Endothelial cell of umbilical vein (primary cell): ENCODE measurements at regions not wholly inside any gene's neighbourhood (a gene's known extent, or its start where the extent isn't known, plus 50 kb on each side); places are given as distances from the start of the nearest gene placed in this dataset.

Experiments
- BruUV-seq: library from RNA; stranded (reverse); fragments of 400-500 nt; replicated peaks from 2 replicates; lab custom pipeline; 2021; lab: Mats Ljungman, UMichigan
- CTCF ChIA-PET: fragments of 300-600, 350-600 bp; sonication (Branson Sonifier 250); formaldehyde crosslinking; loops from one replicate; lab custom pipeline; 2021; ENCODE audit warnings: antibody characterized with exemption, inconsistent platforms; lab: Charles Lee
- POLR2A ChIA-PET: fragments of 300-600, 350-600 bp; sonication (Branson Sonifier 250); formaldehyde crosslinking; loops from one replicate; lab custom pipeline; 2021; ENCODE audit warnings: antibody characterized with exemption, inconsistent platforms; lab: Charles Lee
- DNase-seq: peaks from one replicate; pipeline ENCODE4 v3.0.0-alpha.2; 2011; ENCODE audit warnings: low read depth, low spot score
- FAIRE-seq: peaks from 2 replicates; lab custom pipeline; 2011; peaks lifted over from hg19 to GRCh38; lab: Jason Lieb, UNC
- H2AFZ ChIP-seq: 2 replicates; pipeline ENCODE4 v1.6.0; 2012; ENCODE audit warnings: low read depth, low read length, control low read depth, inconsistent platforms
- H3K27ac ChIP-seq: 2 replicates; pipeline ENCODE4 v1.5.1; 2011; ENCODE audit warnings: low read depth, mild to moderate bottlenecking, control low read depth, low read length, moderate library complexity; ENCODE audit not compliant: insufficient read depth
- H3K27me3 ChIP-seq, 2 experiments: 2 replicates each; pipeline versions ENCODE4 v1.6.0 to v1.6.1; 2011; ENCODE audit warnings: low read length in 2 of 2, mixed read lengths in 1 of 2; ENCODE audit not compliant: control insufficient read depth in 2 of 2, insufficient read depth in 2 of 2
- H3K36me3 ChIP-seq, 2 experiments: 2 replicates in 1 of 2; 3 replicates in 1 of 2; pipeline ENCODE4 v1.5.1; 2011; ENCODE audit warnings: low read length in 2 of 2, mild to moderate bottlenecking in 1 of 2, moderate library complexity in 1 of 2; ENCODE audit not compliant: control insufficient read depth in 2 of 2, insufficient read depth in 2 of 2; ENCODE audit errors: extremely low read depth in 1 of 2
- H3K4me1 ChIP-seq: 3 replicates; pipeline ENCODE4 v1.5.1; 2011; ENCODE audit warnings: mild to moderate bottlenecking, low read length; ENCODE audit not compliant: control insufficient read depth, insufficient read depth; ENCODE audit errors: extremely low read depth
- H3K4me2 ChIP-seq: 2 replicates; pipeline ENCODE4 v1.6.1; 2011; ENCODE audit warnings: low read length, control low read depth, mixed read lengths; ENCODE audit not compliant: insufficient read depth
- H3K4me3 ChIP-seq, 3 experiments: fragments of 200-600 bp in 1 of 3; sonication (generic), shearing (Covaris generic) in 1 of 3; replicated peaks in 1 of 3; 2 replicates each; pipeline ENCODE4 v1.5.1; 2011 to 2016; ENCODE audit warnings: control low read depth in 3 of 3, low read length in 3 of 3, mild to moderate bottlenecking in 2 of 3, inconsistent platforms in 1 of 3, low read depth in 1 of 3, moderate library complexity in 1 of 3; ENCODE audit not compliant: insufficient read depth in 1 of 3
- H3K79me2 ChIP-seq: 2 replicates; pipeline ENCODE4 v1.6.0; 2012; ENCODE audit warnings: low read length, inconsistent platforms; ENCODE audit not compliant: control insufficient read depth, insufficient read depth
- H3K9ac ChIP-seq: replicated peaks from 2 replicates; pipeline ENCODE3; 2011; ENCODE audit warnings: low read length, control low read depth; ENCODE audit not compliant: insufficient read depth; ENCODE audit errors: extremely low read depth
- H3K9me1 ChIP-seq: replicated peaks from 3 replicates; pipeline ENCODE4 v1.6.0; 2011; ENCODE audit warnings: mild to moderate bottlenecking, low read length; ENCODE audit not compliant: control insufficient read depth, insufficient read depth; ENCODE audit errors: extremely low read depth
- H3K9me3 ChIP-seq: replicated peaks from 2 replicates; pipeline ENCODE4 v1.5.1; 2012; ENCODE audit warnings: low read length, inconsistent platforms; ENCODE audit not compliant: control insufficient read depth, insufficient read depth
- H4K20me1 ChIP-seq: replicated peaks from 2 replicates; pipeline ENCODE3; 2011; ENCODE audit warnings: mild to moderate bottlenecking, low read length; ENCODE audit not compliant: control insufficient read depth, insufficient read depth; ENCODE audit errors: extremely low read depth
- CTCF ChIP-seq, 2 donors: IDR thresholded peaks; 1 replicate in 1 of 2; 2 replicates in 1 of 2; pipeline ENCODE4 v1.5.1; 2011; ENCODE audit warnings: low read length in 2 of 2, mild to moderate bottlenecking in 2 of 2, moderate library complexity in 2 of 2, control low read depth in 1 of 2, inconsistent platforms in 1 of 2, low read depth in 1 of 2; ENCODE audit not compliant: insufficient read depth in 1 of 2; ENCODE audit errors: extremely low read depth in 1 of 2
- EZH2 ChIP-seq: IDR thresholded peaks from 2 replicates; pipeline ENCODE4 v1.6.1; 2012; ENCODE audit warnings: borderline replicate concordance, low read depth, mild to moderate bottlenecking, moderate library complexity, low read length, inconsistent platforms; ENCODE audit not compliant: severe bottlenecking
- FOS ChIP-seq: IDR thresholded peaks from 2 replicates; pipeline ENCODE4 v1.6.1; 2011; ENCODE audit warnings: mild to moderate bottlenecking, low read length, moderate library complexity, borderline replicate concordance; ENCODE audit not compliant: insufficient read depth
- GATA2 ChIP-seq: IDR thresholded peaks from 2 replicates; pipeline ENCODE4 v1.7.0; 2011; ENCODE audit warnings: low read depth, mild to moderate bottlenecking, moderate library complexity, mixed read lengths, low read length; ENCODE audit not compliant: insufficient read length, insufficient read depth
- JUN ChIP-seq: IDR thresholded peaks from 2 replicates; pipeline ENCODE4 v1.6.1; 2011; ENCODE audit warnings: borderline replicate concordance, low read depth; ENCODE audit not compliant: insufficient read length, insufficient read depth
- MAX ChIP-seq: IDR thresholded peaks from 2 replicates; pipeline ENCODE4 v1.6.1; 2011; ENCODE audit not compliant: insufficient read depth, insufficient read length
- MYC ChIP-seq: IDR thresholded peaks from one replicate; pipeline ENCODE4 v1.6.1; 2011; ENCODE audit warnings: mild to moderate bottlenecking, low read depth, low read length
- POLR2A ChIP-seq: IDR thresholded peaks from 2 replicates; pipeline ENCODE4 v1.6.1; 2012; ENCODE audit warnings: low read depth, mild to moderate bottlenecking, control low read depth, low read length
- POLR2AphosphoS5 ChIP-seq: IDR thresholded peaks from 2 replicates; pipeline ENCODE4 v1.6.1; 2012; ENCODE audit warnings: low read depth, mild to moderate bottlenecking, control low read depth, low read length, moderate library complexity; ENCODE audit not compliant: insufficient read depth
- dilution Hi-C: fragments of 300-500 bp; cut with MboI; formaldehyde crosslinking; loops from one replicate; pipeline ENCODE4 v1.15.0; 2019; ENCODE audit warnings: low sequenced_read_pairs; ENCODE audit not compliant: extremely low pct_ligation_motif_present
- intact Hi-C: fragments of 100-400 bp; cut with micrococcal nuclease; formaldehyde crosslinking; loops from one replicate; pipeline ENCODE4 v1.10.0; 2022

GRCh38 chr1:70490153-70490552 is 79.1 kb downstream of the CTH start:
- Histone ChIP-seq H3K27me3 (no peaks in the 10 kb centered on the region), H4K20me1 (no peaks in the 10 kb centered on the region), H3K36me3 (no peaks in the 10 kb centered on the region), H2AFZ (no peak overlapping the region), H3K9me1 (no peaks in the 10 kb centered on the region), H3K79me2 (no peaks in the 10 kb centered on the region), H3K4me1 (no peaks in the 10 kb centered on the region), H3K9ac (no peak overlapping the region), H3K9me3 (no peaks in the 10 kb centered on the region), H3K4me3 (no peak overlapping the region), H3K27ac (no peak overlapping the region), H3K4me2 (no peak overlapping the region)
- dilution Hi-C loops (no loop called here), intact Hi-C loops (no loop called here)
- FAIRE-seq (no peak), DNase-seq (no peak)
- CTCF ChIA-PET, result no interaction called here
- no TSS peak for BruUV-seq
- POLR2A ChIA-PET, result no interaction called here
- TF ChIP-seq POLR2A (no peak), EZH2 (no peak), CTCF (IDR thresholded peaks at IDR 0.05; ENCODE audit: extremely low read depth in 1 of 2, insufficient read depth in 1 of 2, low read depth in 1 of 2, low read length in 2 of 2) (no peak), JUN (no peak), MYC (no peak), GATA2 (no peak), MAX (no peak), POLR2AphosphoS5 (no peak), FOS (no peak)
